Omental fat pad (tissue), 3 donors: ENCODE measurements at regions not wholly inside any gene's neighbourhood (a gene's known extent, or its start where the extent isn't known, plus 50 kb on each side); places are given as distances from the start of the nearest gene placed in this dataset.
"Not testable (repeated sequence)": the region's sequence is repeated elsewhere in the genome, so short reads cannot be mapped to it uniquely, and the experiment has no call there.

ENCODE experiments used
- ATAC-seq: fragments of 150-250 bp; one replicate; pipeline ENCODE4 v1.9.1; 2016; ENCODE audit warnings: mild to moderate bottlenecking, moderate library complexity; ENCODE audit not compliant: low FRiP score
- DNase-seq: peaks from one replicate; pipeline ENCODE4 v3.0.0-alpha.2; 2019; ENCODE audit warnings: low spot score
- TF ChIP-seq, protein P1 (sequence below), 3 donors: fragments of 450-650 bp; IDR thresholded peaks; one replicate each; pipeline ENCODE4 v1.5.1; 2016 to 2017; ENCODE audit warnings: antibody characterized with exemption in 3 of 3, mild to moderate bottlenecking in 3 of 3, moderate library complexity in 2 of 3

DNA sequence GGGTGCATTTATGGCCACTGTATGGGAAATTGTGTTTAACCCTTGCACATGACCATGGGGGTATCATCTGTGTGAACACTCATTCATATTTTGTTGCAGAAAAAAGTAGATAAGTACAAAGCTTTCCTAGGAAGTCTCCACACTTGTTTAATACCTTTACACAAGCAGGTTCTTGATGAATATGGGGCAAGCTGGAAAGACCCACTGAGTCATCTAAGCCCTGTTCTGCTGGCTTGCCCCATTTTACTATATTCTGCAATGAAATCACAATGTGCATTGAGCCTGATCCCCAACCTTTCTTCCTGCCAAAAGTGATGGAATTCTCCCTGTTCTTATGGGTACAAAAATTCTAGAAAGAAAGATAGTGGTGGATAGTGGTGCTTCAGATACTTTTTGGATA, 99.8 kb downstream of the CCDC71L start:
- no peak for ATAC-seq
- DNase-seq, result no peak
- TF ChIP-seq, protein P1, sequence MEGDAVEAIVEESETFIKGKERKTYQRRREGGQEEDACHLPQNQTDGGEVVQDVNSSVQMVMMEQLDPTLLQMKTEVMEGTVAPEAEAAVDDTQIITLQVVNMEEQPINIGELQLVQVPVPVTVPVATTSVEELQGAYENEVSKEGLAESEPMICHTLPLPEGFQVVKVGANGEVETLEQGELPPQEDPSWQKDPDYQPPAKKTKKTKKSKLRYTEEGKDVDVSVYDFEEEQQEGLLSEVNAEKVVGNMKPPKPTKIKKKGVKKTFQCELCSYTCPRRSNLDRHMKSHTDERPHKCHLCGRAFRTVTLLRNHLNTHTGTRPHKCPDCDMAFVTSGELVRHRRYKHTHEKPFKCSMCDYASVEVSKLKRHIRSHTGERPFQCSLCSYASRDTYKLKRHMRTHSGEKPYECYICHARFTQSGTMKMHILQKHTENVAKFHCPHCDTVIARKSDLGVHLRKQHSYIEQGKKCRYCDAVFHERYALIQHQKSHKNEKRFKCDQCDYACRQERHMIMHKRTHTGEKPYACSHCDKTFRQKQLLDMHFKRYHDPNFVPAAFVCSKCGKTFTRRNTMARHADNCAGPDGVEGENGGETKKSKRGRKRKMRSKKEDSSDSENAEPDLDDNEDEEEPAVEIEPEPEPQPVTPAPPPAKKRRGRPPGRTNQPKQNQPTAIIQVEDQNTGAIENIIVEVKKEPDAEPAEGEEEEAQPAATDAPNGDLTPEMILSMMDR (IDR thresholded peaks at IDR 0.05), result no peak

DNA sequence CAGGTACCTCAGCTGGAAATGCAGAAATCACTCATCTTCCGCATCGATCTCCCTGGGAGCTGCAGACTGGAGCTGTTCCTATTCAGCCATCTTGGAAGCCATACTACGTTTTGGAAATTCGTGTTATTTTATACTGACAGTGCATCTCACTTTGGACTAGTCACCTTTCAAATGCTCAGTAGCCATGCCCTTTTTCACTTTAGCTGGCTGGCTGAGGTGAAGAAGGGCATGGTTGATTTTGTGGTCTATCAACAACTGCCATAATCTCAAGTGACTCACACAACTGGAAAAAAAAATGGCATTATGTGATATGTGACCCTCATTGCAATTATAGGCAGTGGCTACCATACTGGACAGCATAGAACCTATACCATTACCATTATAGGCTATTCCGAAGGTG, 100.5 kb downstream of the CCDC71L start:
- DNase-seq (no peak), ATAC-seq (no peak)
- TF ChIP-seq, protein P1 (IDR thresholded peaks at IDR 0.05), result no peak

DNA sequence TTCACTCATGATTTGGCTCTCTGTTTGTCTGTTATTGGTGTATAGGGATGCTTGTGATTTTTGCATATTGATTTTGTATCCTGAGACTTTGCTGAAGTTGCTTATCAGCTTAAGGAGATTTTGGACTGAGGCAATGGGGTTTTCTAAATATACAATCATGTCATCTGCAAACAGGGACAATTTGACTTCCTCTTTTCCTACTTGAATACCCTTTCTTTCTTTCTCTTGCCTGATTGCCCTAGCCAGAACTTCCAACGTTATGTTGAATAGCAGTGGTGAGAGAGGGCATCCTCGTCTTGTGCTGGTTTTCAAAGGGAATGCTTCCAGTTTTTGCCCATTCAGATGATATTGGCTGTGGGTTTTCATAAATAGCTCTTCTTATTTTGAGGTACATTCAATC, 104.7 kb downstream of the CCDC71L start:
- DNase-seq, ATAC-seq: not testable (repeated sequence)

DNA sequence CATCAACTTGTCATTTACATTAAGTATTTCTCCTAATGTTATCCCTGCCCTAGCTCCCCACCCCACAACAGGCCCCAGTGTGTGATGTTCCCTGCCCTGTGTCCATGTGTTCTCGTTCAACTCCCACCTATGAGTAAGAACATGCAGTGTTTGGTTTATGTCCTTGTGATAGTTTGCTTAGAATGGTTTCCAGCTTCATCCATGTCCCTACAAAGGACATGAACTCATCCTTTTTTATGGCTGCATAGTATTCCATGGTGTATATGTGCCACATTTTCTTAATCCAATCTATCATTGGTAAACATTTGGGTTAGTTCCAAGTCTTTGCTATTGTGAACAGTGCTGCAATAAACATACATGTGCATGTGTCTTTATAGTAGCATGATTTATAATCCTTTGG, 106.3 kb downstream of the CCDC71L start:
- not testable (repeated sequence) for ATAC-seq, DNase-seq

DNA sequence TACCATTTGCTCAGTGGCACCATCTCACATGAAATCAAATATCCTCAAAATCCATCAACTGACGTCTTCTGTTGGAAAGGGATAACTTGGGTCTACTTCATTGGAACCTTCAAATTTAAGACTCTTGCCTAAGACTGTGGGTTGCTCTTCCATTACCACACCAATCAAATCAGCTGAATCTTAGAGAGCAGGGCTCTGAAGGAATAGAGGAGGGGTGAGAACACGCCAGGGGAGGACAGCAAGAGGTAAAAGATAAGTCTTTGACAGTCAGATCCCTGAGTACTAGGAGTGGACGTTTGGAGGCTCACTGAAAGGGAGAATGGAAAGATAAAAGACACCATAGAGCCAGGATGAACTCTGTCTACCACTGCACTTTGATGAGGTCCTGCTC, 107.5 kb downstream of the CCDC71L start:
- TF ChIP-seq, protein P1 (IDR thresholded peaks at IDR 0.05), result no peak
- DNase-seq (no peak), ATAC-seq (no peak)

DNA sequence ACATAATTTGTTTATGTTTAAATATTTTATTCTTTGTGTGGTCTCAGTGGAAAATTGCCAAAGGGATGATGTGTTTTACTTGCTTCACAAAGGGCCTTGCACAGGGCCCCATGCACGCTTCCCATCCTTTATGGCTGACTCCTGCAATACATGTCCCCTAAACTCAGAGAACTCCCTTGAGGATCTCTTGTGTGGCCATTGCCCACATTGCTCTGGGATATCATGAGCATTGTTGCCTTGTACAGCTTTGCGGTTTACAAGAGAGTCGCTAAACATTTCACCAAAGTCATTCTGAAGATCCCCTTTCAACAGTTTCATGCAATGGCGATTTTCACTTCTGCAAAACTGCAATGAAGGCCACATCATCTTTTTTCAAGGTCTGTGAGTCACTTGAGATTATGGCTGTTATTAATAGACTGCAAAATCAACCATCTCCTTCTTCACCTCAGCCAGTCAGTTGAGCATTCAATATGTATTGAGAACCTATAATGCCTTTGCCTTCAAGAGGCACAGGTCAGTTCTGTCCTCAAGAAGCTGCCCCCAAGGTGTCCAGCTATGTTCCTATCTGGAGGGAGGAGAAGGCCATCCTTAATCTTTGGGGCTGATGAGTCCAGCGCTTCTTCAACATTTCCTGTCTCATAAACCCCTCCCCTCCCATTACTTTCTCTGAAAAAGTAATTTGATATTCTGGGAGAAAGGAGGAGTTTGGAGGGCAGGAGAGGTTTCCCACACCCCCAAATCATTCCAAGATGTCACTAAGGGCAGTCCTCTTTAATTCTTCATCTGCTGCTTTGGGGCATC, 108.1 kb downstream of the CCDC71L start:
- no peak for ATAC-seq
- DNase-seq, result no peak
- TF ChIP-seq, protein P1 (IDR thresholded peaks at IDR 0.05), result no peak

DNA sequence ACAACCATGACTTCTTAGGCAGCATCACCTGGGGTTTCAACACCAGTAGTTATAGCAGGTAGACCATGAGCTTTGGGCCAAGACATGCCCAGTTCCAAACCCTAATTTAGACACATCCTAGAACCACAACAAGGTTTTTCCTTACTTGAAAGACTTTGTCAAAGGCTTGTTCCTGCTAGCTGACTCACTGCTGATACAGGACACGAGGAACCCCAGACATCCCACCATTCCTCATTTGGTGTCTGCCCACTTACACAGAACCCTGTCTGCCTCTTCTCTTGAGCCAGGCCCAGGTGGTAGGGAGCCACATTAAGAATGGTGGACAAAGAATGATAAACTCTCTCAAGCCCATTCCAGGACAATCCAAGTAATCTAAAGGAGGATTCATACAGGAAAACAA, 109.0 kb downstream of the CCDC71L start:
- ATAC-seq (no peak), DNase-seq (no peak)
- TF ChIP-seq, protein P1 (IDR thresholded peaks at IDR 0.05), result no peak

DNA sequence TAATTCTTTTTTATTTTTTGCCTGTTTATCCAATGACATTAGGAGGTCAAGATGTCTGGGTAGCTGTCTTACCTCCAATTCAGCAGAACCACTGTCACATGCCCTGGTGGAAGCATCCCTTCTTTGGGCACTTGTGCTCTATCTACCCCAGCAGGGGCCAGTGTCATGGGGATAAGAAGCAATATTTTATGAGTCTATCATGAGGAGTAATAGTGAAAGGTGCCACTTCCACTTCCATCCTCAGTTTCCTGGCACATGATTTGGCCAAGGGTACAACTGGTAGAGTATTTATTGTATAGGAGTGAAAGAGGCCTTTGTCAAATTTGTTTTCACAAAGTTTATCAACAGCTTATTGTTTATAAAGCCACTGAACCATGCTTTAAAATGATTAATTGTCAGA, 112.5 kb downstream of the CCDC71L start:
- TF ChIP-seq, protein P1 (IDR thresholded peaks at IDR 0.05), result no peak
- no peak for ATAC-seq
- no peak for DNase-seq
